ENCODE measurements at regions not wholly inside any gene's neighbourhood (a gene's known extent, or its start where the extent isn't known, plus 50 kb on each side); places are given as distances from the start of the nearest gene placed in this dataset.

- TF ChIP-seq TCF12 (IDR thresholded peaks at IDR 0.05; ENCODE audit: low read depth): no peak
- no peak for TF ChIP-seq USF1 (IDR thresholded peaks at IDR 0.05)
- TF ChIP-seq ZBTB7A (IDR thresholded peaks at IDR 0.05; ENCODE audit: low read depth): no peak
Observed at GRCh38 chr16:51834794-51835193, 683.7 kb upstream of the SALL1 start.

DNA sequence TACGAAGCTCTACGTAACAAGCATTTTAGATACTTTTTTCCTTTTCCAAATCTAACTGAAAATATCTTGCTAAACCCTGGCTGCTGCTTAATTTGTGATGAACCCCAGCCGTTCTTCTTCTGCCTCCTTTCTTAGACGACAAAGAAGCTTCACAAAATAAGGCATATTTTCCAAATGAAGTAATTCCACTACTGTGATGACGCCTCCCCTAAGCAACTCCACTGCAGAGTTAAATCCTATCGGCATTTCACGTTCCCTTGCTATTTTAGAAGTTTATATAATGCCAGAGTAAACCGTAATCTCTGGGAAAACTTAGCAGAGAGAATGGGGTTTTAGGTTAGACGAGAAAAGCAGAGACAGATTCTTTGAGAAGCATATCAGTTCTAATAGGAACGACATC, 683.1 kb upstream of the SALL1 start:
- TF ChIP-seq RAD21 (IDR thresholded peaks at IDR 0.05; ENCODE audit: low read depth) (no peak), EGR1 (IDR thresholded peaks at IDR 0.05) (no peak), EP300 (IDR thresholded peaks at IDR 0.05; ENCODE audit: borderline replicate concordance) (no peak), NFIC (IDR thresholded peaks at IDR 0.05) (no peak), YY1 (IDR thresholded peaks at IDR 0.05; ENCODE audit: low read depth) (no peak), TEAD4 (IDR thresholded peaks at IDR 0.05) (no peak), ZBTB7A (IDR thresholded peaks at IDR 0.05; ENCODE audit: low read depth) (no peak), USF1 (IDR thresholded peaks at IDR 0.05) (no peak), TAF1 (IDR thresholded peaks at IDR 0.05; ENCODE audit: low read depth) (no peak), REST (IDR thresholded peaks at IDR 0.05; ENCODE audit: low read depth) (no peak), FOXM1 (IDR thresholded peaks at IDR 0.05; ENCODE audit: borderline replicate concordance, low read depth) (no peak), CEBPB (IDR thresholded peaks at IDR 0.05) (no peak), TCF12 (IDR thresholded peaks at IDR 0.05; ENCODE audit: low read depth) (no peak), CREB1 (IDR thresholded peaks at IDR 0.05; ENCODE audit: low read depth) (no peak)
- TF ChIP-seq, protein P1, sequence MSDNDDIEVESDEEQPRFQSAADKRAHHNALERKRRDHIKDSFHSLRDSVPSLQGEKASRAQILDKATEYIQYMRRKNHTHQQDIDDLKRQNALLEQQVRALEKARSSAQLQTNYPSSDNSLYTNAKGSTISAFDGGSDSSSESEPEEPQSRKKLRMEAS (IDR thresholded peaks at IDR 0.05): no peak

DNA sequence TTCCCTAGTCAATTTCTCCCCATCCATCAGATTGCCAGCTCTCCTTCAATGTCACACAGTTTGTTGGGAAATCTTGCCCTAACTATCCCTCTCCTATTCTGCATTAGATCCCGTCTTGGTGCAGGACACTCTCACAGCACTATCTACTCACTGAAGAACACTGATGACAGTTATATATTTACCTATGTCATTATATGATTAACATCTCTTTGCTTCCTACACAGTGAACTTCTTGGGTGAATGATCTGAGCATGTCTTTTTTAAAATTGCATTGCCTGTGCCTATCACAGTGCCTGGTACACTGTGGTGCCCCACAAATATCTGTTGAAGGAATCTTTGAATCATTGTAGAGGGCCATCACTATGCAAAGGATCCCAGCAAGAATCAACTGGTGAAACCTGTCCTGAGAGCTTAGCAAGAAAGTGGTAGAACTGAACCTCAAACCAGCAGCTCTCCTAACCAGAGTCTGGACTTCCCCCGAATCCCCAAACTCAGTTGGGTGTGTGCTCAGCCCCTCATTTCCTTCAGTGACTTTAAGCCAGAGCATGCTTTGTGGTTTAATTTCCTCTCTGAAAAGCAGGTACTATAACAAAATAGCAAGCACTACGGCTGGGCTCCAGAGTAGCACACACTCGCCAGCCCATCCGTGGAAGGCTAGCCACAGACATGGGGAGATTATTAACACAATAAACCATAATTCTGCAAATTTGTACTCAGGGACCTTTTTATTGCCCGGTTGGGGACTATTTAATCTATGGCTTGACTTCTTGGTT, 680.7 kb upstream of the SALL1 start:
- TF ChIP-seq EP300 (IDR thresholded peaks at IDR 0.05; ENCODE audit: borderline replicate concordance) (no peak), CREB1 (IDR thresholded peaks at IDR 0.05; ENCODE audit: low read depth) (no peak), RAD21 (IDR thresholded peaks at IDR 0.05; ENCODE audit: low read depth) (no peak), USF1 (IDR thresholded peaks at IDR 0.05) (no peak), TCF12 (IDR thresholded peaks at IDR 0.05; ENCODE audit: low read depth) (no peak), FOXM1 (IDR thresholded peaks at IDR 0.05; ENCODE audit: borderline replicate concordance, low read depth) (no peak), EGR1 (IDR thresholded peaks at IDR 0.05) (no peak), REST (IDR thresholded peaks at IDR 0.05; ENCODE audit: low read depth) (no peak), YY1 (IDR thresholded peaks at IDR 0.05; ENCODE audit: low read depth) (no peak), TAF1 (IDR thresholded peaks at IDR 0.05; ENCODE audit: low read depth) (no peak), NFIC (IDR thresholded peaks at IDR 0.05) (no peak), TEAD4 (IDR thresholded peaks at IDR 0.05) (no peak), CEBPB (IDR thresholded peaks at IDR 0.05) (no peak)

DNA sequence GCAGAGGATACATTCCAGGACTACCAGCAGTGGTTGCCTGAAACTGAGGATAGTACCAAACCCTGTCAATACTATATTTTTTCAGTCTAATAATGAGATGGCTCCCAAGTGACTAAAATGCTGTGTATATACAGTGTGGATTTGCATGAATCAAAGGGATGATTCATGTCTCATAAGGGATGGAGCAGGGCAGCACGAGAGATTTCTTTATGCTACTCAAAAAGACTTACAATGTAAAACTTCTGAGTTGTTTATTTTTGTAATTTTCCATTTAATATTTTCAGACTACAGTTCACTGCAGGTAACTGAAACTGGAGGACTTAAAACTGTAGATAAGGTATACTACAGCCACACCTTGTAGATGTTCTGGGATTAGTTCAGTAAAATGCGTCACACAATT, 674.7 kb upstream of the SALL1 start:
- no peak for TF ChIP-seq YY1 (IDR thresholded peaks at IDR 0.05; ENCODE audit: low read depth)
- TF ChIP-seq TCF12 (IDR thresholded peaks at IDR 0.05; ENCODE audit: low read depth): no peak
- no peak for TF ChIP-seq CREB1 (IDR thresholded peaks at IDR 0.05; ENCODE audit: low read depth)

DNA sequence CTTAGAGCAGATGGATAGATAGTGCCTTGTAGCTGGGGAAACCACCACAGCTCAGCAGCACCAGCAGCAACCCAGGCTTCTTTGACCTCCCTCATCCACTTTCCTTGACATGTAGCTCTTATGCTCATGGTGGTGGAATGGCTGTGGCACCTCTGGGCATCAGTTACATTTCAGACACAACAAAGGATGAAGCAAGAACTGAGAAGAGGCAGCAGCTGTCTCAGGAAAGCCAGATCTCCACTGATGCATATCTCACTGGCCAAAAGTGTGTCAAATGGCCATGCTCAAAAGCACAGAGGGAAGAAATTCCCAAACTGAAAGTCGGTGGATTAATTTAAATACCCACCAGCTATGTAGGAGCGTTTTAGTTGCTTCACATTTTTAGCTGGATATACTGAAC, 671.4 kb upstream of the SALL1 start:
- no peak for TF ChIP-seq CREB1 (IDR thresholded peaks at IDR 0.05; ENCODE audit: low read depth)
- no peak for TF ChIP-seq REST (IDR thresholded peaks at IDR 0.05; ENCODE audit: low read depth)
- TF ChIP-seq TAF1 (IDR thresholded peaks at IDR 0.05; ENCODE audit: low read depth): no peak
- TF ChIP-seq RAD21 (IDR thresholded peaks at IDR 0.05; ENCODE audit: low read depth): no peak
- no peak for TF ChIP-seq EGR1 (IDR thresholded peaks at IDR 0.05)
- TF ChIP-seq USF1 (IDR thresholded peaks at IDR 0.05): no peak
- no peak for TF ChIP-seq TCF12 (IDR thresholded peaks at IDR 0.05; ENCODE audit: low read depth)
- no peak for TF ChIP-seq FOXM1 (IDR thresholded peaks at IDR 0.05; ENCODE audit: borderline replicate concordance, low read depth)
- no peak for TF ChIP-seq NFIC (IDR thresholded peaks at IDR 0.05)
- TF ChIP-seq EP300 (IDR thresholded peaks at IDR 0.05; ENCODE audit: borderline replicate concordance): no peak
- TF ChIP-seq TEAD4 (IDR thresholded peaks at IDR 0.05): no peak
- TF ChIP-seq, protein P1 (IDR thresholded peaks at IDR 0.05): no peak
- no peak for TF ChIP-seq ZBTB7A (IDR thresholded peaks at IDR 0.05; ENCODE audit: low read depth)
- TF ChIP-seq YY1 (IDR thresholded peaks at IDR 0.05; ENCODE audit: low read depth): no peak
- TF ChIP-seq CEBPB (IDR thresholded peaks at IDR 0.05): no peak
